Loucy (cell line): ENCODE measurements at regions not wholly inside any gene's neighbourhood (a gene's known extent, or its start where the extent isn't known, plus 50 kb on each side); places are given as distances from the start of the nearest gene placed in this dataset.

Source experiments
- EZH2phosphoT487 ChIP-seq: fragments of 200-600 bp; IDR thresholded peaks from 2 replicates; pipeline ENCODE4 v1.6.1; 2018; ENCODE audit warnings: antibody characterized with exemption, mild to moderate bottlenecking, moderate library complexity, borderline replicate concordance
- TF ChIP-seq, protein P1 (sequence below): fragments of 200-600 bp; sonication (generic); conservative IDR thresholded peaks from 2 replicates; pipeline ENCODE4 v1.5.1; 2014; ENCODE audit warnings: mild to moderate bottlenecking, antibody characterized with exemption, low read length

DNA sequence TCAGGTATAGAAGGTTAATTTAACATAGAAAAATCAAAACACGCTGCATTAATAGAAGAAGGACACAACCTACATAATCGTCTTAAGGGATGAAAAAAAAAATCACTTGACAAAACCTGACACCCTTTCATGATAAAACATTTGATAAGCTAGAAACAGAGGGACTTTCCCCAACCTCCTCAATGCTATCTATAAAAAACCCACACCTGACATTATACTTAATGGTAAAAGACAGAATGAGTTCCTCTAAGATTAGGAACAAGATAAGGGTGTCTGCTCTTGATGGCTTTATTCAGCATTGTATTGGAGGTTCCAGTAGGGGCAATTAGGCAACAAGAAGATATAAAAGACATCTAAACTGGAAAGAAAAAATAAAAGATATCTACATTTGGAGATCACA, 69.9 kb upstream of the KBTBD8 start:
- TF ChIP-seq, protein P1, sequence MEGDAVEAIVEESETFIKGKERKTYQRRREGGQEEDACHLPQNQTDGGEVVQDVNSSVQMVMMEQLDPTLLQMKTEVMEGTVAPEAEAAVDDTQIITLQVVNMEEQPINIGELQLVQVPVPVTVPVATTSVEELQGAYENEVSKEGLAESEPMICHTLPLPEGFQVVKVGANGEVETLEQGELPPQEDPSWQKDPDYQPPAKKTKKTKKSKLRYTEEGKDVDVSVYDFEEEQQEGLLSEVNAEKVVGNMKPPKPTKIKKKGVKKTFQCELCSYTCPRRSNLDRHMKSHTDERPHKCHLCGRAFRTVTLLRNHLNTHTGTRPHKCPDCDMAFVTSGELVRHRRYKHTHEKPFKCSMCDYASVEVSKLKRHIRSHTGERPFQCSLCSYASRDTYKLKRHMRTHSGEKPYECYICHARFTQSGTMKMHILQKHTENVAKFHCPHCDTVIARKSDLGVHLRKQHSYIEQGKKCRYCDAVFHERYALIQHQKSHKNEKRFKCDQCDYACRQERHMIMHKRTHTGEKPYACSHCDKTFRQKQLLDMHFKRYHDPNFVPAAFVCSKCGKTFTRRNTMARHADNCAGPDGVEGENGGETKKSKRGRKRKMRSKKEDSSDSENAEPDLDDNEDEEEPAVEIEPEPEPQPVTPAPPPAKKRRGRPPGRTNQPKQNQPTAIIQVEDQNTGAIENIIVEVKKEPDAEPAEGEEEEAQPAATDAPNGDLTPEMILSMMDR: no peak
- TF ChIP-seq EZH2phosphoT487: no peak
